ENCODE measurements at regions not wholly inside any gene's neighbourhood (a gene's known extent, or its start where the extent isn't known, plus 50 kb on each side); places are given as distances from the start of the nearest gene placed in this dataset.

DNA sequence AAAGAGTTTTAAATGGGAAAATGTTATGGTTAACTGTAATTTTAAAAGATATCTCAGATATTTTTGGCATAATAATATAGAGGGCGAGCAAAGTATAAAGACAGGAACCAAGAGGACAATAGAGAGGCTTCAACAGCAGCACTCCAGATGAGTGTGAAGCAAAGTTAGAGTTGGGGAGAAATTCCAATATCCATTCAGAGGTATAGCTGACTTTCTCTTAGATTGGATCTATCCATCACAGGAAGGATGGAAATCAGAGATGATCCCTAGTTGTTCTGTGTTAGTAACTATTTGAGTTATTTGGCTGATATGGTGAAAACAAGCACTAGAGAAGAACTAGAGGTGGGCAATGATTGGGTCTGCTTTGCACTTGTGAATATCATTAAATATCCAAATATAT lies 786.0 kb upstream of the KLHL1 start:
- no peak for DNase-seq (ENCODE audit: low spot score)

GRCh38 chr13:70893832-70894231 lies 785.6 kb upstream of the KLHL1 start:
- DNase-seq (ENCODE audit: low spot score): no peak

DNA sequence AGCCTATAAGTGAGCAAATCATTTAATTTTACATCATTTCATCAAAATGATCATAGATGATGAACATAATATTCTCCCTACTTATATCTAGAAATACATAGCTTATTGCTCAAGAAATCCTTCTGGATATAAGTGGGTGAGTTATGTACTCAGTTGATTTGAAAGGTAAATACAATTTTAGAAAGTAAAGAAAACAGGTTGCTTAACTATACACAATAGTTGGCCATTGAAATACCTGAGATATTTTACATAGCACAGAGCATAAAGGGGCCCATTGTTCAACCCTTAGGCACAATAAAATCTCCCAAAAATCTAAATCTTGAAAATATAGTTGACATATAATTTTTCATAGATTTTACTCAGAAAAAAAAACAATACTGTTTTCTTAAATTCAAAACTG lies 782.0 kb upstream of the KLHL1 start:
- no peak for DNase-seq (ENCODE audit: low spot score)

DNA sequence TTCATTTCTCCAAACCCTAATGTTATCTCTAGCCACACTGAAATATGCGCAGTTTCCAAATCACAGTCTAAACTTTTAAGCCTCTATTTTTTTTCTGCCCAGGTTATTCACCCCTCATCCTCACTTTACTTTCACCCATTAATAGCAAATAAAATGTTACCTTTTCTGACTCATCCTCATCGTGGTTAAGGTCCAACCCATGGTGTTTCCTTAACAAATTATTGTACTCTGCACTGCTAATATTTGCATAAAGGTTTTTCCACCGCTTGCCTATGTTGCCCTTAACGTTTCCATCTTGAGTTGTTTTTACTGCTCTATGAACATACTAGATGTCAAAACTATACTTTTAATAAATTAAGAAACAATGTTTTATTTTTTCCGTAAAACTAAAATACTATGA lies 780.9 kb upstream of the KLHL1 start:
- DNase-seq (ENCODE audit: low spot score): no peak

DNA sequence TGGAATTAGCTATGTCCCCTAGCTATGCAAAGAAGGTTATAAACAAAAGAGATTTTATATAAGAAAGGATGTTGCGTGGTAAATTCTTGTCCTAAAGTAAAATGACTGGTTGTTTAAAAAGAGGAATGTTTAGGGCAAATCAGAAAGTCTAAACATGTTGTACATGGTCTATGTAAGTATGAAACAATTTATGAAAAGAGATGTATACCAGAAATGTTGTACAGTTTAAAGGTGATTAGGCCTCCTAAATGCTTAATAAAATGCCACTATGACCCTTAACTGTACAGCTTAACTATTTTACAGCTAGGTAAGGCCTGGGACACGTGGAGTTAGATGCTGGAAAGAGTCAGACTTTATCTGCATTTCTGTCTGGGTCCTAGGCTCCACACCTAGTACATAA lies 775.9 kb upstream of the KLHL1 start:
- DNase-seq (ENCODE audit: low spot score): no peak

- DNase-seq (ENCODE audit: low spot score): no peak
These were observed 766.4 kb upstream of the KLHL1 start for GRCh38 chr13:70874636-70875035.

DNA sequence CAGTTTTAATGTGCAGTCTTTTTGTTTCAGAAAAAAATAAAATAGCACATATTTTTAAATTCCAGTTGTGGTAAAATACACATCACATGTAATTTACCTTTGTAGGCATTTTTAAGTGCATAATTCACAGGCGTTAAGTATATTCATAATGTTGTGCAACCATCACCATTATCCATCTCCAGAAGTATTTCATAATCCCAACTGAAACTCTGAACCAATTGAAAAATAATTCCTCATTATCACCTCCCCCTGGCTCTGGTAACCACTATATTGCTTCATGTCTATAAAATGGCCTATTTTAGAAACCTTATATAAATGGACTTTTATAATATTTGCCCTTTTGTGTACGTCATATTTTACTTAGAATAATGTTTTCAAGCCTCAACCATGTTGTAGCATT lies 756.5 kb upstream of the KLHL1 start:
- no peak for DNase-seq (ENCODE audit: low spot score)

- no peak for DNase-seq (ENCODE audit: low spot score)
These were observed 748.5 kb upstream of the KLHL1 start for GRCh38 chr13:70856711-70857110.

DNA sequence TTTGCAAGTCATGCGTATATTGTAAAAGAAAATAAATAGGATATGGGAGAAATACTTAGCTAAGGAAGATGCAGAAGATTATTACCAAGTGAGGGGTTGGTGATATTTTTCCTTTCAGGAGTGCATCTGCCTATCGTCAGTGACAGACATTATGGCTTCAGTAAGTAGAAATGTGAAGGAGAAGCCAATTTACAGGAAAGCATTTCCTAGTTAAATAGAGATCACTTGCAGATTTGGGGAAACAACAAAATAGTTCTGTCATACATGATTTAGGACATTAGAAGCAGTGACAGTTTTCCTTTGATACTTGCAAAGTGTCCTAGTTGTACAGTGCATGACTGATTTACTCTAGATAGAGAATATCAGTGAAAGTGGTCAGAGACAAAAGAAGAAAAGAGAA lies 747.8 kb upstream of the KLHL1 start:
- DNase-seq (ENCODE audit: low spot score): no peak

GRCh38 chr13:70849222-70849621 lies 741.0 kb upstream of the KLHL1 start:
- DNase-seq (ENCODE audit: low spot score): no peak

- no peak for DNase-seq (ENCODE audit: low spot score)
These were observed 736.3 kb upstream of the KLHL1 start for GRCh38 chr13:70844391-70845108.

GRCh38 chr13:70842062-70842644 lies 733.9 kb upstream of the KLHL1 start:
- DNase-seq (ENCODE audit: low spot score): no peak

DNA sequence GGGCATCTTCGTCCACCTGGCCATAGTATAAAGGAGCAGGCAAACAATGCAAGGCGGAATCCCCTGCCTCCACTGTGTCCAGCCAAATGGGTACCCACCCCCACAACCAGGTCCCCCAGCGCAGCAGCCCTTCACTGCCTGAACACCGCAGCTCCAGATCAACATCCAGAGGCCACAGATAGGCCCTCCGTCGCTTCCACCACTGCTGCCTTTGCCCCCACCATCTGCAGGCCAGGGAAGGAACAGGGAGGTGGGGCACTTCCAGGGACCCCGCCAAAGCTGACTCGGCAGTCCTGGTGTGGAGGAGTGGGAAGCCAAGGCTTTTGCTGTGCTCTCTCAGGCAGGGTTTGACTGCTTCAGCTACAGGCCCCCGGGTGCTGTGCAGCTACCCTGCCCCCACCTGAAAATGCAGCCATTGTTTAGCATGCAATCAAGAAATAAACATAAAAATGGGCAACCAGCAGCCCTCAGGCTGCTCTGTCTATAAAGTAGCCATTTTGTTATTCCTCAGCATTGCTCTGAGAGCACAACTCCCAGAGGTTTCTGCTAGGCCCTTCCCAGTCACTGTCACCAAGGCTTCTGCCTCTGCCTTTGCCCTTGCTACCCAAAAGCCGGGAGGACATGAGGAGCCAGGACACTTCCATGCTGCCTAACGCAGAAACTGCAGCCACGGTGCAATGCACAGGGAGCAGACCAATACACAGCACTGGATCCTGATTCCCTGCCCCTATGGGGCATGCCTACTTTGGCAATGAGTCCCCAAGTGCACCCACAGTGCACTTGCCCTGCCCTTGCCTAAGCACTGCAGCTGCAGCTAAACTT lies 733.2 kb upstream of the KLHL1 start:
- DNase-seq (ENCODE audit: low spot score): no peak

DNA sequence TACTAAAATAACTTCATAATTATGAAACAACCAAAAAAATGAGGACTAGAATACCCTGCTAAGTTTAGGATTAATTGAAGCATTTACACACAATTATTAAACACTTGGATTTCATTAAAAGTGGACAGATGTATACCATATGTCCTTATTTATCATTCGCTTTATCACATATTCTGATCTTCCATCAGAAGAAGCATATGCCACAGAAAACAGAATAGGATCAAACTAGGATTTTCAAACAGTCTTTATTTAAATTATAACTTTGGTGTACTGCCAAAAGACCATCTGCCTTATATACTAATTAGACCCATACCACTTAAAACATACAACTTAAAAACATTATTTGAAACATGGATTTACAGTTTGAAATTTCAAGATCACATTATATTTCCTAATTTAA lies 727.1 kb upstream of the KLHL1 start:
- DNase-seq (ENCODE audit: low spot score): no peak

DNA sequence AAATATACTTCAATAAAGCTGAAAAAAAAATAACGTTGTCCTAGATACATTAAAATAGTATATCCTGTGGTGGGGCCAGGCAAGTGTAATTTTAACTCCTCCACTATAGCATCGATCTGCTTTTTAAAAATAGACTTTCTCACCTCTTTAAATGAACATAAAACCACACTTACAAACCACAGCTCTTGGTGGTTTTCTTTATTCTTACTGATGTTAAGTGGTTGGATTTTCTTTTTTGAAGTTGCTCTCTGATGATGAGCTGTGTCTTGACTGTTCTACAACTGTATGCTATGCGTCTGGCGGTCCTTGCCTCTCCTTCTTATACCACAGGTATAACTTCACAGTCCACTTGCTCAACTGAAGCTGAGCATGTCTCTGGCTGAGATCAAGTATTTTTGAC lies 721.5 kb upstream of the KLHL1 start:
- no peak for DNase-seq (ENCODE audit: low spot score)

DNA sequence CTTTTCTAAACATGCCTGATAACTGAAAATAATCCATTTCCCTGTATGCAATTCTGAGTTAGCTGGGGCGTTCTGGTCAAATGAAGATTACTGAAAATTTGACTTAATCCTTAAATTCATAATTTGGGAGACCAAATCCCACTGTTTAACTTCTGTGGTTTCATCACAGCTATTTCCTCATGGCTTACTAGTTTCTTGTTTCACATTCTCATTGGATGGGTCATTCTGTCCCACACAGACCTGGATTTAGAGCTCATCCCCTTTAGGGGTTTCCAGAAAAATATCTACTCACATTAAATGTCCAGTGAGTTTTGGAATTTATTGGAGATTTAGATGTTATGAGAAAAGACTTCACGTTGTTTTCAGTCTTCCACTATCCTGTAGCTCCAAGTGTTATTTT lies 709.3 kb upstream of the KLHL1 start:
- no peak for DNase-seq (ENCODE audit: low spot score)

DNA sequence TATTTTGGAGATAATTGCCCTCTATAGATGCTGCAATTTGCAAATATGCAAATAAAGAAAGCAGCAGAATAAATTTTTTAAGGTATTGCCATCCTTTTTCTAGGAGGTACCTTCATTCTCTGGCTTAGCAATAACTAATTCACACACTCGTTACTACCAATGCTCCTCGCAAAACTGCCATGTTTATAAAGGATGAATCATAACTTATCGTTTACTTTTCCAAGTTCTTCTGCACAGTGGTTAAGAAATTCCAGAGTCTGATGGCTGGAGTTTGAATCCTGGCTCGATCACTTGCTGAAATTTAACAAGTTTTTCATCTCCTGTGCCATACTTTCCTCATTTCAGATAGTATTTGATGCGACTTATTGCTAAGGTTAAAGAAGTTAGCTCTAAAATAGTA lies 708.6 kb upstream of the KLHL1 start:
- no peak for DNase-seq (ENCODE audit: low spot score)

DNA sequence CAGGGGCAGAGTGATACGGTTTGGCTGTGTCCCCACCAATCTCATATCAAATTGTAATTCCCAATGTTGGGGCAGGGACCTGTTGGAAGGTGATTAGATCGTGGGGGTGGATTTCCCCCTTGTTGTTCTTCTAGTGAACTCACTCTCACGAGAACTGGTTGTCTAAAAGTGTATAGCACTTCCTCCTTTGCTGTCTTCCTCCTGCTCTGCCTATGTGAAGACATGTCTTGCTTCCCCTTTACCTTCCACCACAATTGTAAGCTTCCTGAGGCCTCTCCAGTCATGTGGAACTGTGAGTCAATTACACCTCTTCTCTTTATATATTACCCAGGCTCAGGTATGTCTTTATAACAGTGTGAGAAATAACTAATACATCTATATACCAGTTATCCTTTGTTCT lies 706.4 kb upstream of the KLHL1 start:
- no peak for DNase-seq (ENCODE audit: low spot score)

- no peak for DNase-seq (ENCODE audit: low spot score)
These were observed 704.2 kb upstream of the KLHL1 start for GRCh38 chr13:70812481-70812880.

DNA sequence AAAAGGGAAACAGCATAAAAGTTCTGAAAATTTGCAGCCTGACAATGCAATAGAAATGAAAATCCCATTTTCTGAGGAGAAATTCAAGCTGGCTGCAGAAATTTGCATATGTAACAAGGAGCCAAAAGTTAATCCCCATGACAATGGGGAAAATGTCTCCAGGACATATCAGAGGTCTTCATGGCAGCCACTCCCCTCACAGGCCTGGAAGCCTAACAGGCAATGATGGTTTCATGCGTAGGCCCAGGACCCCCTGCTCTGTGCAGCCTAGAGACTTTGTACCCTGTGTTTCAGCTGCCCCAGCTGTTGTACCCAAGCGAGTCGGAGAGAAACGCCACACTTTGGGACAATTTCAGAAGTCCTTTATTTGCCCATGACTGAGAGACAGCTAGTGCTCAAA lies 701.3 kb upstream of the KLHL1 start:
- no peak for DNase-seq (ENCODE audit: low spot score)

- no peak for DNase-seq (ENCODE audit: low spot score)
These were observed 690.1 kb upstream of the KLHL1 start for GRCh38 chr13:70798385-70798784.

DNA sequence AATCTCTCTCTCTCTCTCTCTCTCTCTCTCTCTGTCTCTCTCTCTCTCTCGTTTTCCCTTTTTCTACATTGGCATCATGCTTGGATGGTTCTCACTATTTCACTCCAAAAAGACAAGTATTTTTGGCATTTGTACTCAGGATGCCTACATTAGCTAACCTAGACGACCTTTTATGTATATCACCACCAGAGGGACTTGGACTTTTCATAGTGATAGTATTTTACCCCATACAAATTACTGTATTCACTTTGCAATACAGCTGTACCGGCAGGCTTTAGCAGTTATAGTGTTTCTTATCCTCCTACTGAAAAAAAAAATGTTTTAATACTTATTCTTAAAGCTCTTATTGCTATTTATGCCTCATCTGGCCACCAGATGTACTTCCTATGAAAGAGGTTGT lies 687.2 kb upstream of the KLHL1 start:
- no peak for DNase-seq (ENCODE audit: low spot score)

- no peak for DNase-seq (ENCODE audit: low spot score)
These were observed 683.9 kb upstream of the KLHL1 start for GRCh38 chr13:70792121-70792520.

All from AG08396 (cell line).